ENCODE measurements at regions not wholly inside any gene's neighbourhood (a gene's known extent, or its start where the extent isn't known, plus 50 kb on each side); places are given as distances from the start of the nearest gene placed in this dataset.
A peak's percentile ranks its signal among the peaks of the same experiment; 100 is the strongest.
"Not testable (repeated sequence)": the region's sequence is repeated elsewhere in the genome, so short reads cannot be mapped to it uniquely, and the experiment has no call there.

- DNase-seq (ENCODE audit: low spot score): no peak
- FAIRE-seq: no peak
These were observed 504.4 kb upstream of the LMO3 start for GRCh38 chr12:17110316-17110715.

GRCh38 chr12:17108877-17109541, 503.0 kb upstream of the LMO3 start:
- DNase-seq (ENCODE audit: low spot score) (peak; percentile 87), FAIRE-seq (peak; percentile 95)

GRCh38 chr12:17104801-17105200, 498.8 kb upstream of the LMO3 start:
- FAIRE-seq (no peak), DNase-seq (ENCODE audit: low spot score) (no peak)

GRCh38 chr12:17097674-17098073, 491.7 kb upstream of the LMO3 start:
- no peak for FAIRE-seq
- DNase-seq (ENCODE audit: low spot score): no peak

- no peak for FAIRE-seq
- DNase-seq (ENCODE audit: low spot score): no peak
These were observed 478.9 kb upstream of the LMO3 start for GRCh38 chr12:17084831-17085230.

- DNase-seq (ENCODE audit: low spot score) (no peak), FAIRE-seq (no peak)
These were observed 473.4 kb upstream of the LMO3 start for GRCh38 chr12:17079251-17079909.

- DNase-seq (ENCODE audit: low spot score): no peak
- no peak for FAIRE-seq
These were observed 471.6 kb upstream of the LMO3 start for GRCh38 chr12:17077594-17077993.

GRCh38 chr12:17076811-17077210, 470.8 kb upstream of the LMO3 start:
- DNase-seq (ENCODE audit: low spot score): no peak
- FAIRE-seq: no peak

GRCh38 chr12:17076028-17076744, 470.2 kb upstream of the LMO3 start:
- FAIRE-seq: peak; percentile 72
- peak; percentile 35 for DNase-seq (ENCODE audit: low spot score)

- DNase-seq (ENCODE audit: low spot score) (no peak), FAIRE-seq (no peak)
These were observed 458.9 kb upstream of the LMO3 start for GRCh38 chr12:17064834-17065233.

- DNase-seq (ENCODE audit: low spot score) (peak; percentile 54), FAIRE-seq (peak; percentile 79)
These were observed 456.5 kb upstream of the LMO3 start for GRCh38 chr12:17062267-17063036.

- FAIRE-seq (no peak), DNase-seq (ENCODE audit: low spot score) (peak; percentile 32)
These were observed 454.3 kb upstream of the LMO3 start for GRCh38 chr12:17060260-17060659.

GRCh38 chr12:17056546-17056945, 450.6 kb upstream of the LMO3 start:
- DNase-seq (ENCODE audit: low spot score): no peak
- no peak for FAIRE-seq

- DNase-seq (ENCODE audit: low spot score) (no peak), FAIRE-seq (no peak)
These were observed 433.0 kb upstream of the LMO3 start for GRCh38 chr12:17038923-17039322.

- DNase-seq (ENCODE audit: low spot score) (no peak), FAIRE-seq (no peak)
These were observed 429.4 kb upstream of the LMO3 start for GRCh38 chr12:17035372-17035771.

- FAIRE-seq (no peak), DNase-seq (ENCODE audit: low spot score) (no peak)
These were observed 424.4 kb upstream of the LMO3 start for GRCh38 chr12:17030338-17030737.

GRCh38 chr12:17028348-17028747, 422.4 kb upstream of the LMO3 start:
- FAIRE-seq: no peak
- no peak for DNase-seq (ENCODE audit: low spot score)

- FAIRE-seq; DNase-seq (ENCODE audit: low spot score): not testable (repeated sequence)
These were observed 419.5 kb upstream of the LMO3 start for GRCh38 chr12:17025424-17025823.

- FAIRE-seq (no peak), DNase-seq (ENCODE audit: low spot score) (no peak)
These were observed 414.8 kb upstream of the LMO3 start for GRCh38 chr12:17020765-17021164.

GRCh38 chr12:17017402-17017801, 411.4 kb upstream of the LMO3 start:
- DNase-seq (ENCODE audit: low spot score): no peak
- no peak for FAIRE-seq

- DNase-seq (ENCODE audit: low spot score): no peak
- FAIRE-seq: no peak
These were observed 410.3 kb upstream of the LMO3 start for GRCh38 chr12:17016116-17016864.
